ENCODE measurements at regions not wholly inside any gene's neighbourhood (a gene's known extent, or its start where the extent isn't known, plus 50 kb on each side); places are given as distances from the start of the nearest gene placed in this dataset.

GRCh38 chr18:68284236-68284780 is 430.6 kb downstream of the TMX3 start:
- TF ChIP-seq CTCF (IDR thresholded peaks at IDR 0.05; ENCODE audit: control extremely low read depth in 1 of 3, insufficient read depth in 1 of 3, low read depth in 1 of 3, low read length in 3 of 3) (no peak), USF2 (IDR thresholded peaks at IDR 0.05; ENCODE audit: low read length) (no peak), SP2 (IDR thresholded peaks at IDR 0.05; ENCODE audit: low read length) (no peak), POLR2AphosphoS5 (IDR thresholded peaks at IDR 0.05; ENCODE audit: low read depth, low read length) (no peak)
